NCI-H2029 (cell line): ENCODE measurements at regions not wholly inside any gene's neighbourhood (a gene's known extent, or its start where the extent isn't known, plus 50 kb on each side); places are given as distances from the start of the nearest gene placed in this dataset.
"Not testable (repeated sequence)": the region's sequence is repeated elsewhere in the genome, so short reads cannot be mapped to it uniquely, and the experiment has no call there.

Experiments
- DNase-seq: peaks from one replicate; lab custom pipeline; 2025; lab: John Stamatoyannopoulos, UW

DNA sequence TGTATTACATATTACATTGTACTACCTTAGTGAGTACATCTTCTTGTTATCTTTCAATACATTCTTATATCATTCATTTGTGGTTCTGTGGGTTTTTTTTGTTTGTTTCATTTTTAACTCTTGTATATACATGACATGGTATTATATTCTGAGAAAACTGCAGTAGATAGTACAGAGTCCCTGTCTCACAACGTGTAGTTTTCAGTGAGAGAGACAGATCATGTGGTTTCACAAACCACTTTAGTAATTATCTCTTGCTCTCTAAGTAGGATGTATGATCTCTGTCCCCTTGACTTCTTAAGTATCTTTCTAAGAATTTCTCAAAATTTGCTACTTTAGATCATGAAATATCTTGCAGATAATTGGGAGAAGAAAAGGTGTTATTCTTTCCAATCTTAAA, 745.9 kb upstream of the CDH9 start:
- DNase-seq, result no peak

DNA sequence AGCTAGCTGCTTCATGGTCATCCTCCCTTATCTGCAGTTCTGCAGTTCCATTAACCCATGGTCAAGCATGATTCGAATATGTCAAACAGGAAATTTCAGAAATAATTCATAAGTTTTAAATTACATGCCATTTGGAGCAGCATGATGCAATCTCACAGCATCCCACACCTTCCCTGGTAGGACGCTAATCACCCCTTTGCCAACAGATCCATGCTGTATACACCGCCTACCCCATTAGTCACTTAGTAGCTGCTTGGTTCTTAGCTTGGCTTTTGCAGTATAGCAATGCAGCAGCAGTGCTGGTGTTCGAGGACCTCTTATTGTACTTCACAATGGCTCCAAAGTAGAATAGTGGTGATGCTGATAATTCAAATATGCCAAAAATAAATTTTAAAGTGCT, 739.7 kb upstream of the CDH9 start:
- DNase-seq, result no peak

DNA sequence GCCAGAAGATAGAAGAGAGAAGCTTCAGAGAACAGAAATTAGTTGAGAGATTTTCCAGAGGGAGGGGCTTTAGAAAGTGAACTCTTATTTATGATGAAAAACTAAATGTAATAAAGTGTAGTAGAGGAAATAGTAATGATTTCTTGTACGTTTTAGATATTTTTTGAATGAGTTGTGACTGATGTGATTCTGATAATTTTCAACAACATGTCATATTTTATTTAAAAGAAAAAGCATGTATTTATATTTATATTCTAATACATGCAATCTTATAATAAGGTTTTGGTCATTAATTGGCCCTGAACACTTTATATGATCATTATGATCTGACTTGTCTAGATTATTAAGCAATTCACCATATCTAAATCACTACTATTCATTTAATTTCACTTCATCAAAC, 735.2 kb upstream of the CDH9 start:
- DNase-seq, result no peak

DNA sequence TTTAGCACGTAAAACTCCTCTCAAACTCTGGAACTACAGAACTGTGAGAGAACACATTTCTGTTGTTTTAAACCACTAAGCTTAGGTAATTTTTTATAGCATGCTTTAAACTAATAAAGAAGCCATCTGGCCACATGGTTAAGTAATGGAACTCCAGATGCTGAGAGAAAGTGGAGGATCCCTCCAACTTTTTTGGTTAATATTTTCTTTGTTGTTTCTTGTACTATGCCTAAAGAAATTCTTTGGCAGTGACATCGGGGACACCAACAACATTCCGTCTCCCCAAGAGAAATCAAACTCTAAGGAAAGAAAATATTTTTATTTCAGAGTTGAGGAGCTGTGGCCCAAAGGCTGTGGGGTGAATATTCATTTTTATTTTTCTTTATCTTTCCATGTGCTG, 734.8 kb upstream of the CDH9 start:
- no peak for DNase-seq

DNA sequence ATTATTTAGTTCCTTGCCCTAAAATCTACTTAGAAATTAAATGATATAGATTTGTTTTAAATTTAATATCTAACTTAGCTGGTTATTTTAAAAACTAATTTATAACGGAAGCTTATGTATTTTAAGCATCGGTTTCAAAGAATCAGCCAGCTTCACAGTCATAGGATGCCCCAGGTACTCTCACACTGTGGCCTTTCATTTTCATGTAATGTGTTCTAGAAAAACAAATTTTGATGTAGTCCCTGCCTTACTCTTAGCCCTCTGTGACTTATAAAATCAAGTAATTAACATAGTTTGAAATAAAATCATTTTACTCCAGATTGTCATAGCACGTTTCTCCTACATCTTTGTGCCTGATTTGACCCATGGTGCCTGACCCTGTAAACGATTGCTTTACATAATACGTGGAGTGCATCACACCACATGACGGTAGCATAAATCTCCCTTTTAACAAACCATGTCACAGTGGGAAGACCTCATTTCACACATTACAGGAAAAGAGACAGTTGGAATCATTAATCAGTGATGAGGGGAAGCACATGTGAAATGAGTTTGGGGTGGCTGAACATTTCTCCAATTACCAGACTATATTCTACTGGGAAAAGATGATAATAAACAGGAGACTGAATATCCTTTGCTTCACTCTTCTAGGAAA, 731.5 kb upstream of the CDH9 start:
- DNase-seq, result no peak

DNA sequence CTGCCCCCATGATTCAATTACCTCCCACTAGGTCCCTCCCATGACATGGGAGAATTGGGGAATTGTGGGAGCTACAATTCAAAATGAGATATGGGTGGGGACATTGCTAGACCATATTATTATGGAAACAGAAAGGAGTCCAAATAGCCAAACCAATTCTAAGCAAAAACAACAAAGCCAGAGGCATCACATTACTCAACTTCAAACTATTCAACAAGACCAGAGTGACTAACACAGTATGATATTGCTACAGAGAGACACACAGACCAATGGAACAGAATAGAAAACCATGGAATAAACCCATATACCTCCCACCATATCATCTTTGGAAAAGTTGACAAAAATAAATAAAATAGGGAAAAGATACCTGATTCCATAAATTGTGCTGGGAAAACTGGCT, 710.5 kb upstream of the CDH9 start:
- no peak for DNase-seq

DNA sequence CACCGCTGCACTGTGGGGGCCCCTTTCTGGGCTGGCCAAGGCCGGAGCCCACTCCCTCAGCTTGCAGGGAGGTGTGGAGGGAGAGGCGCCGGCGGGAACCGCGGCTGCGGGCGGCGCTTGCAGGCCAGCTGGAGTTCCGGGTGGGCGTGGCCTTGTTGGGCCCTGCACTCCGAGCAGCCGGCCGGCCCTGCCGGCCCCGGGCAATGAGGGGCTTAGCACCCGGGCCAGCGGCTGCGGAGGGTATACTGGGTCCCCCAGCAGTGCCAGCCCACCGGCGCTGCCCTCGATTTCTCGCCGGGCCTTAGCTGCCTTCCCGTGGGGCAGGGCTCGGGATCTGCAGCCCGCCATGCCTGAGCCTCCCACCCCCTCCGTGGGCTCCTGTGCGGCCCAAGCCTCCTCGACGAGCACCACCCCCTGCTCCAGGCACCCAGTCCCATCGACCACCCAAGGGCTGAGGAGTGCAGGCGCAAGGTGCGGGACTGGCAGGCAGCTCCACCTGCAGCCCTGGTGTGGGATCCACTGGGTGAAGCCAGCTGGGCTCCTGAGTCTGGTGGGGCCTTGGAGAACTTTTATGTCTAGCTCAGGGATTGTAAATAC, 705.1 kb upstream of the CDH9 start:
- DNase-seq, result not testable (repeated sequence)

DNA sequence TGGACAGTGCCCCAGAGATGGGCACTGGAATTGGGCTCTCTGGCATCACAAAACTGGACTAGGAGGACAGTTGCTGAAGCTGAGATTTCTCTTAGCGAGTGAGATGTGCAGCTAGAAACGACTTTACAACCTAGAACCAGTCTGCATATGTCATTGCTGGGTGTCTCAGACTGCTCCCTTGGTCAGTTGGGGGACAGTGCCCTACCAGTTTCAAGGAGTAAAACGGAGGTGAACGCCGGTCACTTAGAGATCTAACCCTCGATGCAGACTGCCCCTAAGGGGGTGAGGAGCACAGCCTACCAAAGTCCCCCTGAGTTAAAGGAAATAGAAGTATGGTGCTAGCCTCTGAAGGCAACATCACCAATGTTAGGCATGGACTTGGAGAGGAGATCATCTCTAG, 704.4 kb upstream of the CDH9 start:
- no peak for DNase-seq

DNA sequence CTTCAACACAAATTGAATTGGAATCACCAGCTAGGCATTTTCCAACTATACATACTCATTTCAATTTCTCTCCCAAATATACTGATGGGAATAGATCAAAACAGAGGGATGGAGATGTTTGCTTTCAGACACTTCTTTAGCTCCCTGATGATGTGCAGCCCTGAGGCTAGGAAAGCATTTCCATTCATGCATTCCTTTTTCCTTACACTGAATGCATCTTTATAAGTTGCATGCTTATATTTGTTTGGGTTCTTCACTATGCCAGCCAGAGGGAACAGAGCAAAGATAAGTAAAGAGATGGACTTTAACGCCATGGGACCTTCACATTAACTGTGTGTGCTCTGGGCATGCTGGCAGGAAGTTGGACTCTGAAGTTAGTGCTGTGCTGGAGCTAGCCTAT, 696.5 kb upstream of the CDH9 start:
- DNase-seq, result no peak

DNA sequence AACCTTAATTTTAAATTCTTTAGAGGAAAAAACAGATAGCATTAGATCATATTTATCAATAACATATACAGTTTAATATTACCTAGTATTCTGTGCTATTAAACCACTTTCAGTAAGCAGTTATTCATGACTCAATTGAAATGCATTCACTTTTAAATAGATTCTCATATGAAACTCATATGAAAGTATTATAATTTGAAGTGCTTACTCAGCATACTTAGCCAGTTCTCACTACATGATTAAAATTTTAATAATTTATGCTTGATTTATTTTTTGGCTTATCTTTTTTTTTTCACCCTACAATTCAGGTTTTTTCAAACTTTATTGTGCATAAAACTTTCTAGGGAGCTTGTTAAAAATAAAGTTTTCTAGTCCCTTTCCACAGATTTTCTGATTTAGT, 694.9 kb upstream of the CDH9 start:
- DNase-seq, result no peak

DNA sequence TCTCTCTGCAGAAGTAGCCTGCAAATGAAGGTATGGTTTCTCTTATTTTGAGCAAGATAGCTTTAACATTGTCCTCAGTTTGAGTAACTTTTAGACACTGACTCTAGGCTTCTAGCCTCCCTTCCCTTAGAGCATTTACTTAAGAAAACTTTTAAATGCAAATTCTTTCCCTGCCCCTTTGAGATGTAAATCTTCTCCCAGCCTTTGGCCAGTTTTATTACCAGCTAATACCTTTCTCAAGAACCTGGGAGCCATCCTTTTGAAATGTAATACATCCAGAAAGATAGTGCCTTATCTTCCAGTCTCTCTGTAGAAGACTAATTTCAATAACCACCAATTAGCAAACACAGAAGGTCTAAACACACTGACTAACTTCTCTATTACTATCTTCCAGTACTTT, 688.9 kb upstream of the CDH9 start:
- no peak for DNase-seq

DNA sequence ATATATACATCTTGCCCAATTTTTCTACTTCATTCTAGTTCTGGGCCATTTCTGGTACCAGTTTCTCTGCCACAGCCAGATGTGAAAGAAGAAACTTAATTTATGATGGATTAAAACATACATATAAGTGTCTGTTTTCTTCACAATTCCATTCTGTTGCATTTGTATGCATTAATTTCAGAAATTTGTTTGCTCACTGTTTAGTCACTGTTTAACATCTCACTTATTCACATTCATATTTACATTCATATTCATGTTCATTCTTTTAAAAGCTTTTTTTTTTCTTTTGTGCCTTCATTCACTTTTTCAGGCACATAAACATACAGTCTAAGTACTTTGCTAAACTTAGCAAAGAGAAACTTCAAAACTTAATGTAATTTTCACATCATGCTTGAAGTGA, 684.0 kb upstream of the CDH9 start:
- DNase-seq, result no peak

DNA sequence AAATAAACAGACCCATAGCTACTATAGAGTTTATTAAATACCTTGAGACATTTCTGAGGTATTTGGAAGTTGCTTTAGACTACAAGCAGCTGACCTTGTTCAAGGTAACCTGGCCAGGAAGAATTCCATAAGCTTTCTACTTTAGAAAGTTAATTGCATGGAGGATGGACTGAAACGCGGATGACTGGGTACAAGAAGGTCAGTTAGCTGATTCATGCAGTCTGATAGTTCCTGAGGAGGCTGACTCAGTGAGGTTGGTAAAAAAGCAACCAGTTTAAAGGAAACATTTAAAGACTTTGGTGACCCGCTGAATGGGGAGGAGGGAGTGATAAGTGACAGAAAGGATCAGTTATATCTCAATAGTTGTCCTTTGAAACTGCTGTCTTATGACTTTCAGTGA, 670.1 kb upstream of the CDH9 start:
- no peak for DNase-seq

DNA sequence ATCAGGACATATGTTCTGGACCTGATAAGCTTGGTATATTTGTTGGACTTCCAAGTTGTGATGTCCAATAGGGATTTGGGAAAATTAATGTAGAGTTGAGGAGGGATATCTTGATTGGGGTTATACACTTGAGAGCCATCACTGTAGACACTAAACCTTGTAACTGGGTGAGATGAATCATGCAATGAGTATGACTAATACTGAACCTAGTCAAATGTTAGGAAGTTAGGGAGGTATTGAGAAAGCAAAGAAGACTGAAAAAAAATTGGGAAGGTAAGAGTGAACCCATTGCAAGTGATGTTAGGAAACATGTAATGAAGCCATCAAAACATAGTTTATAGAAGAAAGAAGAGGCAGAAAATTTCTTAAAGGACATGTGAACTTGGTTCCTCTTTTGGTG, 668.4 kb upstream of the CDH9 start:
- DNase-seq, result no peak

DNA sequence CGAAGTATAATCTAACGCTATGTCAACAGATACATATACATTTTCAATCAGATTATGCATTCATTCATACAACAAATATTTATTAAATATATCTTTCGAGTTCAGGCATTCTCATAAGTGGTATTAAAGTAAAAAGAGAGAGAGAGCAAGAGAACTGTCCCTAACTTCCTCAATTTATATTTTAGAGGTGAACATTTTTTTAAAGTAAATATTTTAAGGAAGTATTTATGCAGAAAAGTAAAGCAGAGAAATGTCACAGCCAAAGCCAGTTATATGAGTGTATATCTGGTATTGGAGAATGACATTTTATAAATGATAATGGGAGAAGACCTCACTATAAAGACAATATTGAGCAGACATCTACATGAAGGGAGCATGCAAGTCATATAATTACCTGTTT, 667.3 kb upstream of the CDH9 start:
- no peak for DNase-seq

DNA sequence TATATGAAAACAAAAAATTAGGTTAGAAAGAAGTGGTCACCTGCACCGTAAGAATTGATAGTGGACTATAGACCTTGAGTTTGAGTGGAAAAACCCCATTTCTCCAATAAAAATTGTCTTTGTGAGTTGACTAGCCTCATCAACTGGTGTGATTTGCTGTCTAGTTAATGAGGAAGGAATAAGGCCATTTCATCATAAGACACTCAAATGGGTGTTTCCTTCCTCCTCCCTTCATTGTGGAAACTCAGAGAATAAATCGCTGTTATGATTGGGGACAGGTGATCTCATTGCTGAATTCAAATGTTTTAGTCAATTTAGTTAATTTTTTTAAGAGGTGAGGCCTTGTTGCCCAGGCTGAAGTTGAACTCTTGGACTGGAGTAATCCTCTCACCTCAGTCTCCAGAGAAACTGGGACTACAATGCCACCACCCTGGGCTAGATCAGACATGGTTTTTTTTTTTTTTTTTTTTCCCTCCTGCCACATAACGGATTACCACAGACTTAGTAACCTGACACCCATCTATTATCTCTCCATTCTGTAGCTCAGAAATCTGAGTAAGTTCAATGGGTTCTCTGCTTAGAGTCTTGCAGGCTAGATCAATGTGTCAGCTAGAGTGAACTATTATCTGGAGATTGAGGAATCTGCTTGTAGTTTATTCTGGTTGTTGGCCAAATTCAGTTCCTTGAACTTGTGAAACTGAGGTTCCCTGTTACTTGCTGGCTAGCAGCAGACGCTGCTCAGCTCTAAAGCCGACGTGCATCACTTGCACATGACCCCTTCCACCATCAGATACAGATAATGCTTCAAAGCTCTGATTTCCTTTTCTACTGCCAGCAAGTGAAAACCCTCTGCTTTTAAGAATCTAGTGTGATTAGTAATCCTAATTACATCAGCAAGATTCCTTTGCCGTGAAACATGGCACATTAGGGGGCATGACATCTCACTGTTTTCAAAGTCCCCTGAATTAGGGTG, 663.8 kb upstream of the CDH9 start:
- DNase-seq, result no peak

DNA sequence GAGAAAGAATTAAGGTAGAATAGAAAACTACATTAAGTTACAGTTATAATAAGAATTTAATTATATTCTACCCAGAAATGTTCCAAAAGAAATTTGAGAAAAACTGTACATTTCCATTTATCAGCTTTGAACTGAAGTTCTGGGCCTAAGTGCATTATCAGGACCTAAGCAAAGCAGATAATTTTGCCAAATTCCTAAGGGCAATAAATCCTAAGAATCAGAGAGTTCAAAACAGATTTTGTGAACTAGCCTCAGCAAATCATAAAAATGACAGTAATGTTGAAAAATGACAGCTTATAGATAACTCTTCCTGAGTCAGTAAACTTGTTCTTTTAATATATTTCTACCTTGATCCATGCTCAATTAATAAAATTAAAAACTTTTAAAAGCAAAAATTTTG, 662.1 kb upstream of the CDH9 start:
- no peak for DNase-seq

DNA sequence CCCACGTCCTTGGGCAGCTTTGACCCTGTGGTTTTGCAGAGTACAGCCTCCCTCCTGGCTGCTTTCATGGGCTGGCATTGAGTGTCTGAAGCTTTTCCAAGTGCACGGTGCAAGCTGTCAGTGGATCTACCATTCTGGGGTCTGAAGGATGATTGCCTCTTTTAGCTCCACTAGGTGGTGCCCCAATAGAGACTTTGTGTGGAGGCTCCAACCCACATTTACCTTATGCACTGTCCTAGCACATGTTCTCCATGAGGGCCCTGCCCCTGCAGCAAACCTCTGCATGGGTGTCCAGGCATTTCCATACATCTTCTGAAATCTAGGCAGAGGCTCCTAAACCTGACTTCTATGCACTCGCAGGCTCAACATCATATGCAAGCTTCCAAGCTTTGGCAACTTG, 644.2 kb upstream of the CDH9 start:
- DNase-seq, result no peak

DNA sequence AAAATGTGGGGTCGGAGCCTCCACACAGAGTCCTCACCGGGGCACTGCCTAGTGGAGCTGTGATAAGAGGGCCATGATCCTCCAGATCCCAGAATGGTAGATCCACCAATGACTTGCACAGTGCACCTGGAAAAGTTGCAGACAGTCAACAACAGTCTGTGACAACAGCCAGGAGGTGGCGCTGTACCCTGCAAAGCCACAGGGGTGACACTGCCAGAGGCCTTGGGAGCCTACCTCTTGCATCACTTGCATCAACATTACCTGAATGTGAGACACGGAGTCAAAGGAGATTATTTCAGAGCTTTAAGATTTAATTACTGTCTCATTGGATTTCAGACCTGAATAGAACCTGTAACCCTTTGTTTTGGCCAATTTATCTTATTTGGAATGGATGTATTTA, 614.1 kb upstream of the CDH9 start:
- DNase-seq, result no peak

DNA sequence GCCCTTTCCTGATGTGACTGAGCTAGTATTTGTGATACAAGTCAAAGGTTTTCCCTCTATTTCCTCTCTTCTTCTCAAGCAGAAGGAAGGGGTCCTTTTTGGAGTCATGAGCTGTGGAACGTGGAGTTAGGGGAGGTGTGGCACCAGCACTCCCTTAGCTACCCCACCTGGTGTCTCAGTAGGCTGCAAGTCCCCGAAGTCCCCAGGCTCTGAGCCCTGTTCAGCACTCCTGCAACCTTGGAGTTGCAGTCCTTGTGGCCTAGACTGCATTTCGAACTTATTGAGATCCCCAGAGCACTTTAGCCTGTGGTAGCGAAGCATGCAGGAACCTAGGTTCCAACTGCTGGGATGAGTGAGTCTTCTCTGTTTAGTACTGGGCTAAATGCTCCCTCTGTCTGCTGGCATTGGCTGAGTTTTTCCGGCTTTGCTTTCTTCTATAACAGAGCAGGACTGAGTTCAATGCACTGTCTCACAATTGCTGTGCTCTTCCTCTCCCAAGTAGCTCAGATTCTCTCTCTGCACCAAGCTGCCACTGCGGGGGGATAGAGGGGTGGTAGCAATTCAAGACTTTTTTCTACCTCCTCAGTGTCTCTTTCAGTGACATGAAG, 600.7 kb upstream of the CDH9 start:
- DNase-seq, result no peak

DNA sequence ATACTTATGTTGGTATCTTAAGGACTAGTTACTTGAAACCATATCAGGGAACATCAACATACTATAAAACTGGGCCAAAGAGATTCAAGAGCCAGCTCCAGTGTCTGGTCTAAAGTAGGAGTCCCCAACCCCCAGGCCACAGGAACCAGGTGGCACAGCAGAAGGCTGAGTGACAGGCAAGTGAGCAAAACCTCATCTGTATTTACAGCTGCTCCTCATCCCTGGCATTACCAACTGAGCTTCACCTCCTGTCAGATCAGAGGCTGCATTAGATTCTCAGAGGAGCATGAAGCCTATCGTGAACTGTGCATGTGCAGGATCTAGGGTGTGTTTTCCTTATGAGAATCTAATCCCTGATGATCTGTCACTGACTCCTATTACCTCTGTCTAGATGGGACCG, 581.6 kb upstream of the CDH9 start:
- no peak for DNase-seq

DNA sequence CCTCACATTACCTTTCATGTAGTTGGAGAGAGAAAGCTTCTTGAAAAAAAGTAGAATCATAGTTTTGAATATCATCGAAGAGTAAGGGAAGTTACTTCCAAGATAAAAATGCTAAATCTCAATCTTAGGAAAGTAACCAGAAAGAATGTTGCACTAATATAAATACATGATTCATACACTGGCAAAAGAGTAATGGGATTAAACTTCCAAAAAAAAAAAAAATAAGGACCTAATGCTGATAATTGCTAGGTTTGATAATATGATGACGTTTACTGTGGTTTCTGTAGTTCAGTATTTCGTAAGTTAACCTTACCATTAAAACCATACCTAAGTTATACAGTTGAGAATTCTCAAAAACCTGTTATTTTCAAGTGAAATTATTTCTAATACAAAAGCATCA, 573.8 kb upstream of the CDH9 start:
- DNase-seq, result no peak

DNA sequence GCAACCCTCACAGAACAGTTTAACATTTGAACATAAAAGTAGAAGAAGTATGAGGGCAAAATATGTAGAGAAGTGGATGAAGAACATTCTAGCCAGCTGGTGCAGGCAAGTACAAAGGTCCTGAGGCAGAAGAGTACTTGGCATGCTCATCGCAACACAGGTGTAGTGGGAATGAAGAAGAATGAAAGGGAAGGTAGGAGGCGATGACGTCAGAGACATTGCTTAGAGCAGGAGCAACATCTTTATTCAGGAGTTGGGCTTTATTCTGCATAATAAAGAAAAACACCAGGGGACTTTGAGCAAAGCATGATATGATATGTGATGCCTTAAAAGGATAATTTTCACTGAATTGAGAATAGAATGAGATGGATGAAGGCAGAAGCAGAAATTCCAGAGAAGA, 570.6 kb upstream of the CDH9 start:
- DNase-seq, result no peak
